K562 (cell line): ENCODE measurements at regions not wholly inside any gene's neighbourhood (a gene's known extent, or its start where the extent isn't known, plus 50 kb on each side); places are given as distances from the start of the nearest gene placed in this dataset.

ENCODE experiments used
- ATAC-seq: fragments of 200-7000 bp; cut with Tn5 transposase; 3 replicates; pipeline ENCODE4 v1.9.1; 2020; ENCODE audit warnings: moderate library complexity
- BruUV-seq: library from RNA; stranded (reverse); fragments of 400-500 nt; replicated peaks from 2 replicates; lab custom pipeline; 2021; lab: Mats Ljungman, UMichigan
- CTCF ChIA-PET: fragments of 300-600 bp; formaldehyde crosslinking; extraction: SDS; loops from one replicate; lab custom pipeline; 2021; ENCODE audit warnings: low intra/inter-chr PET ratio; lab: Yijun Ruan, JAX
- POLR2A ChIA-PET: fragments of 300-600, 350-650 bp; sonication (Branson Sonifier 250); formaldehyde crosslinking; extraction: SDS; loops from one replicate; lab custom pipeline; 2021; ENCODE audit warnings: antibody characterized with exemption, inconsistent platforms; lab: Yijun Ruan, JAX
- DNase-seq, 4 experiments: peaks; one replicate each; pipeline versions ENCODE4 v3.0.0 to v3.0.0-alpha.2; 2011 to 2018; ENCODE audit warnings: low spot score in 3 of 4, mixed read lengths in 3 of 4; ENCODE audit errors: extremely low read depth in 1 of 4
- FAIRE-seq: peaks from 2 replicates; lab custom pipeline; 2011; peaks lifted over from hg19 to GRCh38; lab: Jason Lieb, UNC
- H2AFZ ChIP-seq: 2 replicates; pipeline ENCODE4 v1.6.0; 2011; ENCODE audit warnings: low read depth, low read length, control low read depth, inconsistent platforms
- H3K27ac ChIP-seq: fragments of 200-600 bp; 3 replicates; pipeline ENCODE4 v1.8.0; 2011; ENCODE audit warnings: low read depth, mild to moderate bottlenecking, control low read depth, inconsistent platforms, low read length, moderate library complexity, mixed read lengths; ENCODE audit errors: extremely low read depth
- H3K27me3 ChIP-seq, 2 experiments: fragments of 300-600 bp in 1 of 2; 2 replicates in 1 of 2; 3 replicates in 1 of 2; pipeline versions ENCODE4 v1.6.0 to v1.8.0; 2011; ENCODE audit warnings: inconsistent platforms in 2 of 2, low read length in 2 of 2, mild to moderate bottlenecking in 1 of 2, mixed read lengths in 1 of 2, moderate library complexity in 1 of 2; ENCODE audit not compliant: control insufficient read depth in 2 of 2, insufficient read depth in 2 of 2
- H3K36me3 ChIP-seq: fragments of 300-600 bp; 3 replicates; pipeline ENCODE4 v1.8.0; 2011; ENCODE audit warnings: mild to moderate bottlenecking, low read length, inconsistent platforms; ENCODE audit not compliant: control insufficient read depth, insufficient read depth
- H3K4me1 ChIP-seq, 2 experiments: fragments of 200-600 bp in 1 of 2; replicated peaks in 1 of 2; 2 replicates in 1 of 2; 3 replicates in 1 of 2; pipeline versions ENCODE4 v1.5.1 to v1.8.0; 2011; ENCODE audit warnings: inconsistent platforms in 2 of 2, low read length in 2 of 2, mild to moderate bottlenecking in 1 of 2, mixed read lengths in 1 of 2, moderate library complexity in 1 of 2; ENCODE audit not compliant: control insufficient read depth in 2 of 2, insufficient read depth in 2 of 2
- H3K4me2 ChIP-seq: 2 replicates; pipeline ENCODE4 v1.6.1; 2011; ENCODE audit warnings: low read length, control low read depth, inconsistent platforms, mixed read lengths; ENCODE audit not compliant: insufficient read depth
- H3K4me3 ChIP-seq: fragments of 200-600 bp; sonication (generic), shearing (Covaris generic); 2 replicates; pipeline ENCODE4 v1.5.1; 2016; ENCODE audit warnings: control low read depth, inconsistent platforms
- H3K79me2 ChIP-seq: fragments of 200-600 bp; 3 replicates; pipeline ENCODE4 v1.8.0; 2011; ENCODE audit warnings: low read length, inconsistent platforms; ENCODE audit not compliant: control insufficient read depth, insufficient read depth
- H3K9ac ChIP-seq, 2 experiments: 2 replicates each; pipeline versions ENCODE4 v1.6.0 to v1.6.1; 2011; ENCODE audit warnings: low read depth in 2 of 2, low read length in 2 of 2, control low read depth in 1 of 2, inconsistent platforms in 1 of 2, mild to moderate bottlenecking in 1 of 2, mixed read lengths in 1 of 2; ENCODE audit not compliant: insufficient read depth in 1 of 2
- H3K9me1 ChIP-seq: one replicate; pipeline ENCODE4 v1.6.0; 2011; ENCODE audit warnings: inconsistent platforms, mild to moderate bottlenecking, low read length, moderate library complexity; ENCODE audit not compliant: control insufficient read depth, insufficient read depth
- H3K9me3 ChIP-seq: replicated peaks from 2 replicates; pipeline ENCODE4 v1.5.1; 2011; ENCODE audit warnings: low read depth, low read length, inconsistent platforms; ENCODE audit not compliant: control insufficient read depth, insufficient read depth
- H4K20me1 ChIP-seq: replicated peaks from 2 replicates; pipeline ENCODE4 v1.6.1; 2011; ENCODE audit warnings: low read length, inconsistent platforms, mixed read lengths; ENCODE audit not compliant: control insufficient read depth, insufficient read depth
- CBX5 ChIP-seq: IDR thresholded peaks from 2 replicates; pipeline ENCODE4 v1.6.1; 2014; ENCODE audit warnings: low read depth, borderline replicate concordance
- GTF2A2 ChIP-seq: IDR thresholded peaks from 2 replicates; pipeline ENCODE4 v1.6.1; 2016; ENCODE audit warnings: mild to moderate bottlenecking, missing genetic modification characterization, missing compliant biosample characterization
- SAP30 ChIP-seq: fragments of 200-600 bp; sonication (generic); IDR thresholded peaks from 2 replicates; pipeline ENCODE4 v1.6.1; 2012; ENCODE audit warnings: borderline replicate concordance, low read depth, mild to moderate bottlenecking, moderate library complexity, low read length, control low read depth, inconsistent platforms; ENCODE audit not compliant: insufficient read depth, poor library complexity, severe bottlenecking
- SIX5 ChIP-seq, 2 experiments: IDR thresholded peaks; 2 replicates each; pipeline ENCODE4 v1.6.1; 2011; ENCODE audit warnings: low read length in 2 of 2, borderline replicate concordance in 1 of 2, low read depth in 1 of 2, mild to moderate bottlenecking in 1 of 2, moderate library complexity in 1 of 2; ENCODE audit not compliant: insufficient read depth in 1 of 2
- SMARCA4 ChIP-seq: fragments of 450-650 bp; IDR thresholded peaks from 2 replicates; pipeline ENCODE4 v1.6.1; 2016
- ZNF24 ChIP-seq: fragments of 450-650 bp; IDR thresholded peaks from 2 replicates; pipeline ENCODE4 v1.6.1; 2016
- WGBS: fragments of 100-300 bp; shearing (Covaris generic); methylation state at CpG from one replicate; pipeline ENCODE4 v1.1.6; 2016; ENCODE audit warnings: low coverage, mixed read lengths; ENCODE audit not compliant: insufficient coverage; ENCODE audit errors: missing lambda C conversion rate; 5-methylcytosine and 5-hydroxymethylcytosine counted together
- in situ Hi-C: fragments of 300-500 bp; cut with MboI; formaldehyde crosslinking; loops from 4 replicates; pipeline ENCODE4 v1.15.0; 2018; ENCODE audit warnings: inconsistent platforms, mixed read lengths
- intact Hi-C: fragments of 100-400 bp; cut with micrococcal nuclease; formaldehyde crosslinking; loops from 2 replicates; pipeline ENCODE4 v1.14.2; 2022
- TF ChIP-seq, protein P1 (sequence below), 2 experiments: fragments of 450-650 bp in 1 of 2; IDR thresholded peaks; 2 replicates each; pipeline ENCODE4 v1.6.1; 2011 to 2017; ENCODE audit warnings: low read depth in 2 of 2, antibody characterized with exemption in 1 of 2, borderline replicate concordance in 1 of 2, low read length in 1 of 2, mild to moderate bottlenecking in 1 of 2, mixed read lengths in 1 of 2; ENCODE audit not compliant: control insufficient read depth in 1 of 2
- TF ChIP-seq, protein P2 (sequence below), 2 experiments: fragments of 450-650 bp in 1 of 2; sonication (generic) in 1 of 2; formaldehyde crosslinking in 1 of 2; IDR thresholded peaks; 2 replicates each; pipeline versions ENCODE4 v1.7.1 to v1.9.0; 2016 to 2022; ENCODE audit warnings: inconsistent platforms in 1 of 2, mild to moderate bottlenecking in 1 of 2, missing genetic modification reagents in 1 of 2
- TF ChIP-seq, protein P3 (sequence below): fragments of 450-650 bp; formaldehyde crosslinking; IDR thresholded peaks from 2 replicates; pipeline ENCODE4 v1.4.0; 2022; ENCODE audit warnings: missing genetic modification characterization

DNA sequence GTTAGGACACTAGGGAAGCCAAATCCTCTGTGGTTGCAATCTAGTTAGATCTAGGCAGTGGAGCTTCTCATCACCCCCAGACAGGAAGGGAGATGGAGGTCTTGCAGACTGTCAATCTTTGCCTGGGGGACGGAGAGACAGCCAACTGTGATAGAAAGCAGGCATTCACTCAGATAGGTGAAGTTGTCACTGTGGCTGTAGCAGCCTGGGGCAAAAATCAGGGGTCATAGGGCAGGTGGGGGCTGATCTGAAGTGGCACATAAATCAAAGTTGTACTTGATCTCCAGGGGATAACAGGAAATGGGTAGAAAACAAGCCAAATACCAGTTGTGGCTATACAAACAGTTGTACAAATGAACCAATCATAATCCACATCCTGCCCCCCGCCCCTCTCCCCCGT is 620.9 kb upstream of the USP24 start:
- no peaks in the 10 kb centered on the region for H3K36me3 ChIP-seq
- no peaks in the 10 kb centered on the region for H3K9me3 ChIP-seq
- DNase-seq (no peak), FAIRE-seq (no peak), ATAC-seq (no peak)
- intact Hi-C loops = no loop called here
- H3K4me3 ChIP-seq = no peak overlapping the region
- WGBS = 0% methylated on average over 1 of the region's 3 CpGs
- no peak overlapping the region for H3K9ac ChIP-seq
- no peak overlapping the region for H3K4me2 ChIP-seq
- no peaks in the 10 kb centered on the region for H3K27me3 ChIP-seq
- no peaks in the 10 kb centered on the region for H4K20me1 ChIP-seq
- H3K4me1 ChIP-seq = no peaks in the 10 kb centered on the region
- H3K79me2 ChIP-seq = no peaks in the 10 kb centered on the region
- no TSS peak for BruUV-seq
- no peak overlapping the region for H3K27ac ChIP-seq
- ChIA-PET CTCF (no interaction called here), POLR2A (no interaction called here)
- H2AFZ ChIP-seq = no peak overlapping the region
- in situ Hi-C loops = no loop called here
- no peaks in the 10 kb centered on the region for H3K9me1 ChIP-seq
- TF ChIP-seq ZNF24 (no peak), SMARCA4 (no peak), CBX5 (no peak), SAP30 (no peak), SIX5 (IDR thresholded peaks at IDR 0.05; ENCODE audit: borderline replicate concordance in 1 of 2, insufficient read depth in 1 of 2, low read depth in 1 of 2, low read length in 2 of 2) (no peak), GTF2A2 (tag) (no peak)
- TF ChIP-seq, protein P1, sequence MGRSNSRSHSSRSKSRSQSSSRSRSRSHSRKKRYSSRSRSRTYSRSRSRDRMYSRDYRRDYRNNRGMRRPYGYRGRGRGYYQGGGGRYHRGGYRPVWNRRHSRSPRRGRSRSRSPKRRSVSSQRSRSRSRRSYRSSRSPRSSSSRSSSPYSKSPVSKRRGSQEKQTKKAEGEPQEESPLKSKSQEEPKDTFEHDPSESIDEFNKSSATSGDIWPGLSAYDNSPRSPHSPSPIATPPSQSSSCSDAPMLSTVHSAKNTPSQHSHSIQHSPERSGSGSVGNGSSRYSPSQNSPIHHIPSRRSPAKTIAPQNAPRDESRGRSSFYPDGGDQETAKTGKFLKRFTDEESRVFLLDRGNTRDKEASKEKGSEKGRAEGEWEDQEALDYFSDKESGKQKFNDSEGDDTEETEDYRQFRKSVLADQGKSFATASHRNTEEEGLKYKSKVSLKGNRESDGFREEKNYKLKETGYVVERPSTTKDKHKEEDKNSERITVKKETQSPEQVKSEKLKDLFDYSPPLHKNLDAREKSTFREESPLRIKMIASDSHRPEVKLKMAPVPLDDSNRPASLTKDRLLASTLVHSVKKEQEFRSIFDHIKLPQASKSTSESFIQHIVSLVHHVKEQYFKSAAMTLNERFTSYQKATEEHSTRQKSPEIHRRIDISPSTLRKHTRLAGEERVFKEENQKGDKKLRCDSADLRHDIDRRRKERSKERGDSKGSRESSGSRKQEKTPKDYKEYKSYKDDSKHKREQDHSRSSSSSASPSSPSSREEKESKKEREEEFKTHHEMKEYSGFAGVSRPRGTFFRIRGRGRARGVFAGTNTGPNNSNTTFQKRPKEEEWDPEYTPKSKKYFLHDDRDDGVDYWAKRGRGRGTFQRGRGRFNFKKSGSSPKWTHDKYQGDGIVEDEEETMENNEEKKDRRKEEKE (IDR thresholded peaks at IDR 0.05; ENCODE audit: borderline replicate concordance in 1 of 2, control insufficient read depth in 1 of 2, low read depth in 2 of 2, low read length in 1 of 2) = no peak
- TF ChIP-seq, protein P2, sequence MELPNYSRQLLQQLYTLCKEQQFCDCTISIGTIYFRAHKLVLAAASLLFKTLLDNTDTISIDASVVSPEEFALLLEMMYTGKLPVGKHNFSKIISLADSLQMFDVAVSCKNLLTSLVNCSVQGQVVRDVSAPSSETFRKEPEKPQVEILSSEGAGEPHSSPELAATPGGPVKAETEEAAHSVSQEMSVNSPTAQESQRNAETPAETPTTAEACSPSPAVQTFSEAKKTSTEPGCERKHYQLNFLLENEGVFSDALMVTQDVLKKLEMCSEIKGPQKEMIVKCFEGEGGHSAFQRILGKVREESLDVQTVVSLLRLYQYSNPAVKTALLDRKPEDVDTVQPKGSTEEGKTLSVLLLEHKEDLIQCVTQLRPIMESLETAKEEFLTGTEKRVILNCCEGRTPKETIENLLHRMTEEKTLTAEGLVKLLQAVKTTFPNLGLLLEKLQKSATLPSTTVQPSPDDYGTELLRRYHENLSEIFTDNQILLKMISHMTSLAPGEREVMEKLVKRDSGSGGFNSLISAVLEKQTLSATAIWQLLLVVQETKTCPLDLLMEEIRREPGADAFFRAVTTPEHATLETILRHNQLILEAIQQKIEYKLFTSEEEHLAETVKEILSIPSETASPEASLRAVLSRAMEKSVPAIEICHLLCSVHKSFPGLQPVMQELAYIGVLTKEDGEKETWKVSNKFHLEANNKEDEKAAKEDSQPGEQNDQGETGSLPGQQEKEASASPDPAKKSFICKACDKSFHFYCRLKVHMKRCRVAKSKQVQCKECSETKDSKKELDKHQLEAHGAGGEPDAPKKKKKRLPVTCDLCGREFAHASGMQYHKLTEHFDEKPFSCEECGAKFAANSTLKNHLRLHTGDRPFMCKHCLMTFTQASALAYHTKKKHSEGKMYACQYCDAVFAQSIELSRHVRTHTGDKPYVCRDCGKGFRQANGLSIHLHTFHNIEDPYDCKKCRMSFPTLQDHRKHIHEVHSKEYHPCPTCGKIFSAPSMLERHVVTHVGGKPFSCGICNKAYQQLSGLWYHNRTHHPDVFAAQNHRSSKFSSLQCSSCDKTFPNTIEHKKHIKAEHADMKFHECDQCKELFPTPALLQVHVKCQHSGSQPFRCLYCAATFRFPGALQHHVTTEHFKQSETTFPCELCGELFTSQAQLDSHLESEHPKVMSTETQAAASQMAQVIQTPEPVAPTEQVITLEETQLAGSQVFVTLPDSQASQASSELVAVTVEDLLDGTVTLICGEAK (IDR thresholded peaks at IDR 0.05) = no peak
- TF ChIP-seq, protein P2 (CRISPR knock-in tag; IDR thresholded peaks at IDR 0.05) = no peak
- TF ChIP-seq, protein P3, sequence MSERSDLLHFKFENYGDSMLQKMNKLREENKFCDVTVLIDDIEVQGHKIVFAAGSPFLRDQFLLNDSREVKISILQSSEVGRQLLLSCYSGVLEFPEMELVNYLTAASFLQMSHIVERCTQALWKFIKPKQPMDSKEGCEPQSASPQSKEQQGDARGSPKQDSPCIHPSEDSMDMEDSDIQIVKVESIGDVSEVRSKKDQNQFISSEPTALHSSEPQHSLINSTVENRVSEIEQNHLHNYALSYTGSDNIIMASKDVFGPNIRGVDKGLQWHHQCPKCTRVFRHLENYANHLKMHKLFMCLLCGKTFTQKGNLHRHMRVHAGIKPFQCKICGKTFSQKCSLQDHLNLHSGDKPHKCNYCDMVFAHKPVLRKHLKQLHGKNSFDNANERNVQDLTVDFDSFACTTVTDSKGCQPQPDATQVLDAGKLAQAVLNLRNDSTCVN (CRISPR knock-in tag) = no peak
